ENCODE measurements at regions not wholly inside any gene's neighbourhood (a gene's known extent, or its start where the extent isn't known, plus 50 kb on each side); places are given as distances from the start of the nearest gene placed in this dataset.

- no peak for TF ChIP-seq POLR2A (IDR thresholded peaks at IDR 0.05; ENCODE audit: low read depth, low read length)
- no peak for TF ChIP-seq POLR2AphosphoS5 (IDR thresholded peaks at IDR 0.05; ENCODE audit: low read depth, low read length)
- TF ChIP-seq TAF1 (IDR thresholded peaks at IDR 0.05; ENCODE audit: low read depth, low read length) = no peak
- no peak for TF ChIP-seq POU2F2 (IDR thresholded peaks at IDR 0.05; ENCODE audit: low read depth, low read length)
- TF ChIP-seq SPI1 (IDR thresholded peaks at IDR 0.05; ENCODE audit: low read depth, low read length) = no peak
These were observed 772.7 kb upstream of the SEMA6A start for GRCh38 chr5:117347280-117347679.
